ENCODE measurements at regions not wholly inside any gene's neighbourhood (a gene's known extent, or its start where the extent isn't known, plus 50 kb on each side); places are given as distances from the start of the nearest gene placed in this dataset.

GRCh38 chr4:79241846-79242245 is 84.0 kb downstream of the NAA11 start:
- Histone ChIP-seq H3K4me2 (ENCODE audit: insufficient read depth, insufficient read length, low read length) (no peak overlapping the region), H4K91ac (ENCODE audit: insufficient read length, low read depth, low read length) (no peak overlapping the region), H3T11ph (ENCODE audit: low read length) (no peak overlapping the region), H2BK5ac (ENCODE audit: insufficient read length, low read length) (no peak overlapping the region), H3K79me1 (ENCODE audit: insufficient read depth, low read depth, low read length, poor library complexity, severe bottlenecking) (no peaks in the 10 kb centered on the region), H3K23me2 (ENCODE audit: insufficient read length, low read depth, low read length, poor library complexity, severe bottlenecking) (no peaks in the 10 kb centered on the region), H3K56ac (ENCODE audit: insufficient read length, low read depth, low read length) (no peak overlapping the region), H3K9ac (ENCODE audit: extremely low read depth, insufficient read length, low read length) (no peak overlapping the region), H2BK20ac (ENCODE audit: low read depth, low read length, poor library complexity, severe bottlenecking) (no peak overlapping the region), H2BK15ac (ENCODE audit: low read depth, low read length) (no peak overlapping the region), H2AK5ac (ENCODE audit: insufficient read length, low read length) (no peak overlapping the region), H3K23ac (ENCODE audit: insufficient read length, low read depth, low read length) (no peak overlapping the region), H2AFZ (ENCODE audit: low read length) (no peak overlapping the region), H4K8ac (replicated peaks; ENCODE audit: insufficient read length, low read depth, low read length) (no peak overlapping the region), H4K5ac (ENCODE audit: insufficient read length, low read depth, low read length) (no peak overlapping the region), H3K27ac (ENCODE audit: insufficient read length, low read depth, low read length) (no peak overlapping the region), H3K27me3 (ENCODE audit: insufficient read depth, low read length) (no peaks in the 10 kb centered on the region), H4K20me1 (ENCODE audit: control insufficient read depth, insufficient read depth, insufficient read length) (no peaks in the 10 kb centered on the region), H2BK12ac (ENCODE audit: insufficient read length, low read depth, low read length) (no peak overlapping the region), H2BK120ac (ENCODE audit: low read depth, low read length, poor library complexity, severe bottlenecking) (no peak overlapping the region), H3K79me2 (ENCODE audit: insufficient read depth, low read length) (no peaks in the 10 kb centered on the region), H3K4ac (ENCODE audit: low read depth, low read length) (no peak overlapping the region), H3K4me1 (ENCODE audit: insufficient read depth, low read length) (no peaks in the 10 kb centered on the region), H3K9me3 (ENCODE audit: control insufficient read depth, low read depth, low read length) (no peaks in the 10 kb centered on the region), H3K18ac (ENCODE audit: insufficient read length, low read depth, low read length) (no peak overlapping the region), H3K14ac (ENCODE audit: insufficient read depth, low read length) (no peak overlapping the region)
- WGBS (ENCODE audit: extremely low coverage, insufficient read length, low lambda C conversion rate) = no CpG with 5 or more reads among the region's 3 CpGs
- no peaks in the 10 kb centered on the region for H3K27me3 Mint-ChIP-seq (ENCODE audit: low read depth)
- no peak for DNase-seq
- peaks cover 2 to 15% (median 7%) of the 10 kb centered on the region in 3 experiments; a peak in 6 of 7 replicates for H3K36me3 Mint-ChIP-seq (ENCODE audit: insufficient read depth in 1 of 3, low read depth in 3 of 3)
- peak; percentile 61 for TF ChIP-seq CTCF (conservative IDR thresholded peaks at IDR 0.05)
- peaks cover 0 to 2% of the 10 kb centered on the region in 2 experiments; a peak in 2 of 4 replicates for H3K4me1 Mint-ChIP-seq
- no peak overlapping the region for H3K27ac Mint-ChIP-seq
- H3K9me3 Mint-ChIP-seq = peaks cover 15 to 18% of the 10 kb centered on the region in 2 experiments
- H3K4me3 Mint-ChIP-seq = no peak overlapping the region

Measured in H9 (cell line).